Large intestine (tissue), 3 donors: ENCODE measurements at regions not wholly inside any gene's neighbourhood (a gene's known extent, or its start where the extent isn't known, plus 50 kb on each side); places are given as distances from the start of the nearest gene placed in this dataset.

Source experiments
- DNase-seq, 2 donors: peaks; one replicate each; pipeline versions ENCODE4 v3.0.0 to v3.0.0-alpha.2; 2013
- H3K27ac ChIP-seq: one replicate; pipeline ENCODE4 v1.5.1; 2013; ENCODE audit warnings: low read length
- H3K27me3 ChIP-seq: 2 replicates; pipeline ENCODE4 v1.6.1; 2013; ENCODE audit warnings: low read length; ENCODE audit not compliant: control insufficient read depth, insufficient read depth
- H3K36me3 ChIP-seq: 2 replicates; pipeline ENCODE4 v1.6.1; 2013; ENCODE audit warnings: low read length; ENCODE audit not compliant: control insufficient read depth, insufficient read depth
- H3K4me1 ChIP-seq: one replicate; pipeline ENCODE4 v1.6.1; 2013; ENCODE audit warnings: low read length; ENCODE audit not compliant: control insufficient read depth, insufficient read depth
- H3K4me3 ChIP-seq: one replicate; pipeline ENCODE4 v1.5.1; 2013; ENCODE audit warnings: low read length
- H3K9me3 ChIP-seq: one replicate; pipeline ENCODE4 v1.6.1; 2013; ENCODE audit warnings: mild to moderate bottlenecking, low read depth, low read length, moderate library complexity; ENCODE audit not compliant: control insufficient read depth
- WGBS: methylation state at CpG from one replicate; pipeline ENCODE4 v1.1.5; 2013; ENCODE audit warnings: low lambda C conversion rate; ENCODE audit not compliant: insufficient coverage; 5-methylcytosine and 5-hydroxymethylcytosine counted together

GRCh38 chr2:136522724-136523123, 242.6 kb upstream of the THSD7B start:
- H3K4me1 ChIP-seq, result no peaks in the 10 kb centered on the region
- DNase-seq, result no peak
- no peak overlapping the region for H3K27ac ChIP-seq
- WGBS, result no CpG with 5 or more reads among the region's 6 CpGs
- no peaks in the 10 kb centered on the region for H3K9me3 ChIP-seq
- no peak overlapping the region for H3K4me3 ChIP-seq
- no peaks in the 10 kb centered on the region for H3K36me3 ChIP-seq
- no peaks in the 10 kb centered on the region for H3K27me3 ChIP-seq

- Histone ChIP-seq H3K4me3 (no peak overlapping the region), H3K4me1 (no peaks in the 10 kb centered on the region), H3K27ac (no peak overlapping the region), H3K9me3 (no peaks in the 10 kb centered on the region), H3K36me3 (no peaks in the 10 kb centered on the region), H3K27me3 (no peaks in the 10 kb centered on the region)
- no peak for DNase-seq
- 60% methylated on average over 1 of the region's 2 CpGs for WGBS
These were observed 247.6 kb upstream of the THSD7B start for GRCh38 chr2:136517716-136518115.

GRCh38 chr2:136510244-136510643, 255.1 kb upstream of the THSD7B start:
- no peaks in the 10 kb centered on the region for H3K27me3 ChIP-seq
- no peaks in the 10 kb centered on the region for H3K36me3 ChIP-seq
- DNase-seq, result no peak
- H3K4me3 ChIP-seq, result no peak overlapping the region
- no peaks in the 10 kb centered on the region for H3K4me1 ChIP-seq
- no peak overlapping the region for H3K27ac ChIP-seq
- H3K9me3 ChIP-seq, result no peaks in the 10 kb centered on the region

GRCh38 chr2:136505462-136505861, 259.9 kb upstream of the THSD7B start:
- no peak overlapping the region for H3K4me3 ChIP-seq
- no peaks in the 10 kb centered on the region for H3K27me3 ChIP-seq
- DNase-seq, result no peak
- no peaks in the 10 kb centered on the region for H3K4me1 ChIP-seq
- WGBS, result no CpG with 5 or more reads among the region's 3 CpGs
- H3K27ac ChIP-seq, result no peak overlapping the region
- H3K36me3 ChIP-seq, result no peaks in the 10 kb centered on the region
- H3K9me3 ChIP-seq, result no peaks in the 10 kb centered on the region

- Histone ChIP-seq H3K4me1 (no peaks in the 10 kb centered on the region), H3K4me3 (no peak overlapping the region), H3K9me3 (no peaks in the 10 kb centered on the region), H3K27me3 (no peaks in the 10 kb centered on the region), H3K36me3 (no peaks in the 10 kb centered on the region), H3K27ac (no peak overlapping the region)
- no peak for DNase-seq
These were observed 262.7 kb upstream of the THSD7B start for GRCh38 chr2:136502660-136503059.

GRCh38 chr2:136497709-136498108, 267.6 kb upstream of the THSD7B start:
- H3K36me3 ChIP-seq, result no peaks in the 10 kb centered on the region
- no peak overlapping the region for H3K4me3 ChIP-seq
- H3K4me1 ChIP-seq, result no peaks in the 10 kb centered on the region
- H3K27me3 ChIP-seq, result no peaks in the 10 kb centered on the region
- no peak overlapping the region for H3K27ac ChIP-seq
- DNase-seq, result no peak
- 100% methylated on average over 1 of the region's 3 CpGs for WGBS
- no peaks in the 10 kb centered on the region for H3K9me3 ChIP-seq

- WGBS, result 60% methylated on average over 1 of the region's 5 CpGs
- Histone ChIP-seq H3K36me3 (no peaks in the 10 kb centered on the region), H3K4me3 (no peak overlapping the region), H3K27me3 (no peaks in the 10 kb centered on the region), H3K9me3 (no peaks in the 10 kb centered on the region), H3K27ac (no peak overlapping the region), H3K4me1 (no peaks in the 10 kb centered on the region)
- DNase-seq, result no peak
These were observed 268.4 kb upstream of the THSD7B start for GRCh38 chr2:136496966-136497365.

- H3K36me3 ChIP-seq, result no peaks in the 10 kb centered on the region
- no peak overlapping the region for H3K4me3 ChIP-seq
- no peak overlapping the region for H3K27ac ChIP-seq
- H3K4me1 ChIP-seq, result no peaks in the 10 kb centered on the region
- H3K27me3 ChIP-seq, result no peaks in the 10 kb centered on the region
- WGBS, result no CpG with 5 or more reads among the region's 5 CpGs
- no peak for DNase-seq
- no peaks in the 10 kb centered on the region for H3K9me3 ChIP-seq
These were observed 269.7 kb upstream of the THSD7B start for GRCh38 chr2:136495636-136496035.

- 42% methylated on average over 4 of the region's 8 CpGs for WGBS
- Histone ChIP-seq H3K36me3 (no peaks in the 10 kb centered on the region), H3K27ac (no peak overlapping the region), H3K9me3 (no peaks in the 10 kb centered on the region), H3K4me1 (no peaks in the 10 kb centered on the region), H3K4me3 (no peak overlapping the region), H3K27me3 (no peaks in the 10 kb centered on the region)
- no peak for DNase-seq
These were observed 272.4 kb upstream of the THSD7B start for GRCh38 chr2:136492901-136493300.

- Histone ChIP-seq H3K9me3 (no peaks in the 10 kb centered on the region), H3K4me3 (no peak overlapping the region), H3K36me3 (no peaks in the 10 kb centered on the region), H3K27me3 (no peaks in the 10 kb centered on the region), H3K27ac (no peak overlapping the region), H3K4me1 (no peaks in the 10 kb centered on the region)
- no peak for DNase-seq
- WGBS, result 86% methylated on average over 2 of the region's 3 CpGs
These were observed 275.2 kb upstream of the THSD7B start for GRCh38 chr2:136490100-136490499.

GRCh38 chr2:136487421-136487820, 277.9 kb upstream of the THSD7B start:
- 100% methylated on average over 1 of the region's 2 CpGs for WGBS

More at GRCh38 chr2:136487421-136487820, 277.9 kb upstream of the THSD7B start:
- Histone ChIP-seq H3K4me3 (no peak overlapping the region), H3K27me3 (no peaks in the 10 kb centered on the region), H3K27ac (no peak overlapping the region), H3K36me3 (no peaks in the 10 kb centered on the region), H3K4me1 (no peaks in the 10 kb centered on the region), H3K9me3 (no peaks in the 10 kb centered on the region)
- DNase-seq, result no peak
